CD4-positive, alpha-beta T cell (primary cell): ENCODE measurements at regions not wholly inside any gene's neighbourhood (a gene's known extent, or its start where the extent isn't known, plus 50 kb on each side); places are given as distances from the start of the nearest gene placed in this dataset.

ENCODE experiments used
- ATAC-seq: fragments of 200-7000 bp; cut with Tn5 transposase; one replicate; pipeline ENCODE4 v1.10.0; 2022; ENCODE audit warnings: mild to moderate bottlenecking; ENCODE audit not compliant: poor library complexity
- CTCF ChIA-PET: fragments of 350-600 bp; sonication (Branson Sonifier 250); formaldehyde crosslinking; loops from one replicate; lab custom pipeline; 2021; ENCODE audit warnings: antibody characterized with exemption, inconsistent platforms; lab: Charles Lee
- POLR2A ChIA-PET: fragments of 350-600 bp; sonication (Branson Sonifier 250); formaldehyde crosslinking; loops from one replicate; lab custom pipeline; 2021; ENCODE audit warnings: antibody characterized with exemption, inconsistent platforms; lab: Charles Lee
- DNase-seq, 14 experiments: peaks; one replicate each; pipeline ENCODE4 v3.0.0-alpha.2; 2013 to 2020; ENCODE audit warnings: mixed read lengths in 2 of 14
- H3K27ac ChIP-seq, 2 donors: one replicate each; pipeline versions ENCODE4 v1.5.1 to v1.7.0; 2013; ENCODE audit warnings: low read length in 2 of 2, low read depth in 1 of 2, mild to moderate bottlenecking in 1 of 2
- H3K27me3 ChIP-seq, 2 experiments: 1 replicate in 1 of 2; 2 replicates in 1 of 2; pipeline versions ENCODE4 v1.6.1 to v1.7.0; 2013; ENCODE audit warnings: low read length in 2 of 2, control low read depth in 1 of 2, mild to moderate bottlenecking in 1 of 2, moderate library complexity in 1 of 2; ENCODE audit not compliant: insufficient read depth in 2 of 2, control insufficient read depth in 1 of 2
- H3K36me3 ChIP-seq: one replicate; pipeline ENCODE4 v1.6.1; 2013; ENCODE audit warnings: low read length, control low read depth; ENCODE audit not compliant: insufficient read depth
- H3K4me1 ChIP-seq: one replicate; pipeline ENCODE4 v1.6.1; 2013; ENCODE audit warnings: low read length, control low read depth; ENCODE audit not compliant: insufficient read depth
- H3K4me3 ChIP-seq: one replicate; pipeline ENCODE4 v1.5.1; 2013; ENCODE audit warnings: mild to moderate bottlenecking, low read length, moderate library complexity
- H3K9me3 ChIP-seq, 2 experiments: 1 replicate in 1 of 2; 2 replicates in 1 of 2; pipeline versions ENCODE4 v1.6.1 to v1.7.0; 2013; ENCODE audit warnings: low read length in 2 of 2, mild to moderate bottlenecking in 2 of 2, control low read depth in 1 of 2, moderate library complexity in 1 of 2; ENCODE audit not compliant: control insufficient read depth in 1 of 2, insufficient read depth in 1 of 2
- H3K27ac Mint-ChIP-seq: one replicate; pipeline ENCODE4 v1.8.0; 2020; ENCODE audit warnings: mixed read lengths
- H3K27me3 Mint-ChIP-seq: one replicate; pipeline ENCODE4 v1.8.0; 2021; ENCODE audit warnings: mixed read lengths
- H3K36me3 Mint-ChIP-seq: one replicate; pipeline ENCODE4 v1.8.0; 2021; ENCODE audit warnings: low read depth, mixed read lengths
- H3K4me1 Mint-ChIP-seq: one replicate; pipeline ENCODE4 v1.8.0; 2021; ENCODE audit warnings: low read depth, mixed read lengths
- H3K4me3 Mint-ChIP-seq: one replicate; pipeline ENCODE4 v1.8.0; 2020; ENCODE audit warnings: mild to moderate bottlenecking, mixed read lengths
- H3K9me3 Mint-ChIP-seq: one replicate; pipeline ENCODE4 v1.8.0; 2020; ENCODE audit warnings: mixed read lengths
- intact Hi-C, 2 experiments: fragments of 100-400 bp; cut with DNase I in 1 of 2; cut with micrococcal nuclease in 1 of 2; formaldehyde crosslinking; loops; one replicate each; pipeline versions ENCODE4 v1.15.1 to v1.9.0; 2023 to 2025; cut with DNase I, micrococcal nuclease
- TF ChIP-seq, protein P1 (sequence below): fragments of 200-600 bp; IDR thresholded peaks from one replicate; pipeline ENCODE4 v1.8.0; 2022; ENCODE audit warnings: antibody characterized with exemption, mild to moderate bottlenecking

DNA sequence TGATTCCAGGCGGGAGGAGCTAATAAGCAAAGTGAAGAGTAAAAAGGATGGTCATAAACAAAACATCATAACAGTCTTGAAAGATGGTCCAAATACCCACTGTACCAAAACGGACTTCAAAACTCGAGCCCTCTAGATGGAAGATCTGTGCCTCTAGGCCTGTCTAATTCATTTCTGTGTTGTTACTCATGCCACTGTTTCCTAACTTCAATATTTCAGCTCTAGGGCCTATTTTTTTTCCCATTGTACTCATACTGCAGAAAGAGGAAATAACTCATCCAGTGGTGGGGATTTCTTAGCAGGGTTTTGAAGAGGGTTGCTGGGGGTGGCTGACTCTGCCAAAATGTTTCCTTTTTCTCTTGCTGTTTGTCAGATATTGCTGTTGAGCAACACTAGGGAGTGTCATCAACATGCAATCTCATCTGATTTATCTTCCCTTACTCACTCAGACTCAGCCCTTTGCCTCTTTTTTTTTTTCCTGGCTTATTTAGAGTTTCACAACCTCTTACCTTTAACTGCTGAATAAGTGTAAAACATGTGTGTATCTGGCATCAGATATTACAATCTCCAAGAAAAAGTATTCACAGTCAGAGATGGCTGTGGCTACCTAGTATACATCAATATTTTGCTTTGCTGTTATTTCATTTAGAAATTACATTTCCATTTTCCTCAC, 189.6 kb downstream of the DUSP6 start:
- ChIA-PET POLR2A (no interaction called here), CTCF (no interaction called here)
- Histone ChIP-seq H3K36me3 (no peaks in the 10 kb centered on the region), H3K4me3 (no peak overlapping the region), H3K4me1 (no peaks in the 10 kb centered on the region), H3K27me3 (no peaks in the 10 kb centered on the region), H3K27ac (no peak overlapping the region), H3K9me3 (no peaks in the 10 kb centered on the region)
- H3K36me3 Mint-ChIP-seq = no peaks in the 10 kb centered on the region
- DNase-seq = peak in 4 of 14 experiments; percentile 16 to 78 (median 54)
- no peak for ATAC-seq
- H3K4me1 Mint-ChIP-seq = peaks cover 13% of the 10 kb centered on the region
- H3K9me3 Mint-ChIP-seq = no peaks in the 10 kb centered on the region
- TF ChIP-seq, protein P1, sequence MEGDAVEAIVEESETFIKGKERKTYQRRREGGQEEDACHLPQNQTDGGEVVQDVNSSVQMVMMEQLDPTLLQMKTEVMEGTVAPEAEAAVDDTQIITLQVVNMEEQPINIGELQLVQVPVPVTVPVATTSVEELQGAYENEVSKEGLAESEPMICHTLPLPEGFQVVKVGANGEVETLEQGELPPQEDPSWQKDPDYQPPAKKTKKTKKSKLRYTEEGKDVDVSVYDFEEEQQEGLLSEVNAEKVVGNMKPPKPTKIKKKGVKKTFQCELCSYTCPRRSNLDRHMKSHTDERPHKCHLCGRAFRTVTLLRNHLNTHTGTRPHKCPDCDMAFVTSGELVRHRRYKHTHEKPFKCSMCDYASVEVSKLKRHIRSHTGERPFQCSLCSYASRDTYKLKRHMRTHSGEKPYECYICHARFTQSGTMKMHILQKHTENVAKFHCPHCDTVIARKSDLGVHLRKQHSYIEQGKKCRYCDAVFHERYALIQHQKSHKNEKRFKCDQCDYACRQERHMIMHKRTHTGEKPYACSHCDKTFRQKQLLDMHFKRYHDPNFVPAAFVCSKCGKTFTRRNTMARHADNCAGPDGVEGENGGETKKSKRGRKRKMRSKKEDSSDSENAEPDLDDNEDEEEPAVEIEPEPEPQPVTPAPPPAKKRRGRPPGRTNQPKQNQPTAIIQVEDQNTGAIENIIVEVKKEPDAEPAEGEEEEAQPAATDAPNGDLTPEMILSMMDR = no peak
- H3K4me3 Mint-ChIP-seq = no peak overlapping the region
- H3K27ac Mint-ChIP-seq = no peak overlapping the region
- no peaks in the 10 kb centered on the region for H3K27me3 Mint-ChIP-seq
- intact Hi-C loops = no loop called here

GRCh38 chr12:89161557-89161956, 190.7 kb downstream of the DUSP6 start:
- H3K27ac Mint-ChIP-seq = no peak overlapping the region
- Histone ChIP-seq H3K27me3 (no peaks in the 10 kb centered on the region), H3K4me3 (no peak overlapping the region), H3K27ac (no peak overlapping the region), H3K36me3 (no peaks in the 10 kb centered on the region), H3K9me3 (no peaks in the 10 kb centered on the region), H3K4me1 (no peaks in the 10 kb centered on the region)
- ATAC-seq (no peak), DNase-seq (peak in 1 of 14 experiments; percentile 20)
- H3K4me3 Mint-ChIP-seq = no peak overlapping the region
- peaks cover 12% of the 10 kb centered on the region for H3K4me1 Mint-ChIP-seq
- ChIA-PET POLR2A (no interaction called here), CTCF (no interaction called here)
- no peaks in the 10 kb centered on the region for H3K36me3 Mint-ChIP-seq
- TF ChIP-seq, protein P1 = no peak
- intact Hi-C loops = no loop called here
- no peaks in the 10 kb centered on the region for H3K27me3 Mint-ChIP-seq
- H3K9me3 Mint-ChIP-seq = no peaks in the 10 kb centered on the region

DNA sequence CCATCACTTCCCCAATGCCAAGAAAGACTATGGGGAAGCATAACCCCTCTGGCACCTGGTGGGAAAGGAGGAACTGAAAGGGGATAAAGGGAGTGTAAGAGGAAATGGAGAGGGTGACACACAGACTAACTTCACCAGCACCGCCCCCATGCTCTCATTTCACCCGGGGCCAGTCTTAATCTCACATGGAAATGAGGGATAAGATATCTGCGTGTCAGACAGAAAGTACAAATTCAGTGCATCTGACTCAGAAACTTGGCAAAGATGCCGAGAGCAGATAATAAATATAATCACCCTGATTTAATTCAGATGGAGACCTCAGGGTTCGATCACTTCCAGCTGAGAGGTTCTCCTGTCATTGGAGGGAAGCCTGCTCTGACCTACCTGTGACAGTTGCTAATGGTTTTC, 191.6 kb downstream of the DUSP6 start:
- Mint-ChIP-seq H3K4me1 (peaks cover 10% of the 10 kb centered on the region), H3K4me3 (no peak overlapping the region), H3K27me3 (no peaks in the 10 kb centered on the region), H3K36me3 (no peaks in the 10 kb centered on the region), H3K9me3 (no peaks in the 10 kb centered on the region), H3K27ac (no peak overlapping the region)
- H3K9me3 ChIP-seq = no peaks in the 10 kb centered on the region
- ATAC-seq (no peak), DNase-seq (peak in 3 of 14 experiments; percentile 11 to 70 (median 57))
- ChIA-PET CTCF (no interaction called here), POLR2A (no interaction called here)
- no peaks in the 10 kb centered on the region for H3K4me1 ChIP-seq
- H3K27me3 ChIP-seq = no peaks in the 10 kb centered on the region
- TF ChIP-seq, protein P1 = no peak
- no peak overlapping the region for H3K4me3 ChIP-seq
- intact Hi-C loops = no loop called here
- H3K36me3 ChIP-seq = no peaks in the 10 kb centered on the region
- H3K27ac ChIP-seq = no peak overlapping the region
